NB4 (cell line): ENCODE measurements at regions not wholly inside any gene's neighbourhood (a gene's known extent, or its start where the extent isn't known, plus 50 kb on each side); places are given as distances from the start of the nearest gene placed in this dataset.

Experiments
- MAX ChIP-seq: IDR thresholded peaks from 2 replicates; pipeline ENCODE4 v1.6.1; 2011; ENCODE audit warnings: low read depth, low read length
- MYC ChIP-seq: IDR thresholded peaks from 2 replicates; pipeline ENCODE4 v1.6.1; 2011; ENCODE audit warnings: low read depth, low read length
- POLR2A ChIP-seq: IDR thresholded peaks from 2 replicates; pipeline ENCODE4 v1.6.1; 2011; ENCODE audit warnings: mild to moderate bottlenecking; ENCODE audit not compliant: insufficient read length; ENCODE audit errors: extremely low read depth
- TF ChIP-seq, protein P1 (sequence below): IDR thresholded peaks from one replicate; pipeline ENCODE4 v1.5.1; 2012; ENCODE audit warnings: low read depth, low read length

DNA sequence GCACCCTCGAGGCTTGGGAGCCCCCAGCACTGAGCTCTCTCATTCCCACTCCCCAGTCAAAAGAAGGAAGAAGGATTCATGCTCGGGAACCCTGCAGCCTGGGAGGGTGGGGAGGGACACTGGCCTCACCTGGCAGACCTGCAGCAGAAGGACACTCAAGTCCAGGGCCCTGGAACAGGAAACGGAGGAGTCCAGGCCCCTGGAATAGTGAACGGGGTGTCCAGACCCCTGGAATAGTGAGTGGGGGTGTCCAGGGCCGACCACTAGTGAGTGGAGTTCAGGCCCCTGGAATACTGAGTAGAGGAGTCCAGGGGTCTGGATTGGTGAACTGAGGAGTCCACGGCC is 292.5 kb downstream of the NDUFA10 start:
- TF ChIP-seq, protein P1, sequence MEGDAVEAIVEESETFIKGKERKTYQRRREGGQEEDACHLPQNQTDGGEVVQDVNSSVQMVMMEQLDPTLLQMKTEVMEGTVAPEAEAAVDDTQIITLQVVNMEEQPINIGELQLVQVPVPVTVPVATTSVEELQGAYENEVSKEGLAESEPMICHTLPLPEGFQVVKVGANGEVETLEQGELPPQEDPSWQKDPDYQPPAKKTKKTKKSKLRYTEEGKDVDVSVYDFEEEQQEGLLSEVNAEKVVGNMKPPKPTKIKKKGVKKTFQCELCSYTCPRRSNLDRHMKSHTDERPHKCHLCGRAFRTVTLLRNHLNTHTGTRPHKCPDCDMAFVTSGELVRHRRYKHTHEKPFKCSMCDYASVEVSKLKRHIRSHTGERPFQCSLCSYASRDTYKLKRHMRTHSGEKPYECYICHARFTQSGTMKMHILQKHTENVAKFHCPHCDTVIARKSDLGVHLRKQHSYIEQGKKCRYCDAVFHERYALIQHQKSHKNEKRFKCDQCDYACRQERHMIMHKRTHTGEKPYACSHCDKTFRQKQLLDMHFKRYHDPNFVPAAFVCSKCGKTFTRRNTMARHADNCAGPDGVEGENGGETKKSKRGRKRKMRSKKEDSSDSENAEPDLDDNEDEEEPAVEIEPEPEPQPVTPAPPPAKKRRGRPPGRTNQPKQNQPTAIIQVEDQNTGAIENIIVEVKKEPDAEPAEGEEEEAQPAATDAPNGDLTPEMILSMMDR = no peak
- TF ChIP-seq POLR2A (no peak), MYC (no peak), MAX (no peak)
